UCSD-AML1 (cell line): ENCODE measurements at regions not wholly inside any gene's neighbourhood (a gene's known extent, or its start where the extent isn't known, plus 50 kb on each side); places are given as distances from the start of the nearest gene placed in this dataset.

ENCODE experiments used
- DNase-seq: peaks from one replicate; lab custom pipeline; 2025; ENCODE audit not compliant: unreplicated experiment; lab: John Stamatoyannopoulos, UW

DNA sequence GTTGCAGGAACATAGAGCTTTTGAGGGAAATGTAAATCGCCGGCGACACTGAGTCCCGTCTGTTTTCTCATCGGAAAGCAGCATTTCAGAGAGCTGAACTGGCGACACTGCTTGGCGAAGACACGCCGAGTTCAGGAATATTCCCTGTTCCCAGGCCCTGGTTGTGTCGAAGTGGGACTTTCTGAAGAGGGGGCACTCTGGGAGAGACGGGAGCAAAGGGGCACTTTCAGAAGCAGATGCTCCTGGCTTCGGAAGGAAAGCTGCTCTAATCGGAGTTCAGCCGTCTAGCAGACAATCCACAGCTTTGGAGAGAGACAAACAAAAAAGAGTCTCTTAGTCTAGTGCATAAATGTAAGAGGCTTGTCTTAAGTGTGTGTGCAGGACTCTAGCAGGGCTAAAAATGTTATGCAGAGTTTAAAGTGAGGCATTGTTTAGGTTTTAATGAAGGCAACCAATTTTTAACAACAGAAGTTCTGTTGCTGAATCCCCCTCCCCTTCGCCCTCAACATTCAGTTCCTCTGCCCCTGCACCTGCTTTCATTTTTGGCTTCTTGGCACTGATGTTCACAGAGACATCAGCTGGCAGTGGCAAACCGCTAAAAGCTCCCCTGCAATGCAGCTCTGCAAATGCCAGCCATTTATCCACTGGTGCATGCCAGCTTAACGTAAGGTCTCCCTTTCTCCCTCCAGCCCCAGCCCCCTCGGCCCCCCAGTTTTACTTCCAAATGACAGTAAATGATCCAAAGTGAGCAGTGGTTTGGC, 289.5 kb upstream of the MPDZ start:
- DNase-seq: no peak

DNA sequence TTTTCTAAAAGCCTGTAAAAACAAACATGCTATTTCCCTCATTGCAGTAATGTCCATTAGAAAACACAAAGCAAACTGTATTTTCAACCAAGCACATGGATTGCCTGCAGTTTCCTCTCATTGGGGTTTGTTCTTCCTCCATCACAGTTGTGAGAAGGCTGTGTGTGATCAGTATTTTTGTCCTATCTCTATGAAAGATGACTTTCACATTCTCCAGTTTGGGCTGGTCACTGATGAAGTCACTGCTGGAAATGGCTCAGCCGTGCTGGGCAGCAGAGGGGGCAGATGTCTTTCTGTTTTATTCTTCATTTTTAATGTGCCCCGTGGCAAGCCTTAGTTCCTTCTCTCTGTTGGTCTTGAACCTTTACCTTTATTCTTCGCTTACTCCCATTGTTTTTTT, 288.9 kb upstream of the MPDZ start:
- no peak for DNase-seq

DNA sequence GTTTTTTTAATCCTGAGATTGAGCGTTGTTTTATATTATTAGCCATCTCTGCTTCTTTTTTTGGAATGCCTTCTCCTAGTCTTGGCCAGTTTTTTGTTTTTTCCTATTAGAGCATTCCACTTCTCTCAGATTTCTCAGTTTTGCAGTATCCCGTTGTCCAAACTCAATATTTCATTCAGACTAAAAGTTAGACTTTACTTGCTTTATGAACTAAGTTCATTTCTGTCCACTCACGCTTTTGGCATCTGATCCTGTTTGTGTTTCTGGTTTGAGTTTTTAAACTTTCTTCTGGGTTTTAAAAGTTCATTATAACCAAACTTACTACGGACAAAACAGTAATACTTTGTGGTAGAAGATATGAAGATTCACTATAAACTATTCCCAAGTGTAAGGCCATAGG, 288.3 kb upstream of the MPDZ start:
- DNase-seq: no peak

DNA sequence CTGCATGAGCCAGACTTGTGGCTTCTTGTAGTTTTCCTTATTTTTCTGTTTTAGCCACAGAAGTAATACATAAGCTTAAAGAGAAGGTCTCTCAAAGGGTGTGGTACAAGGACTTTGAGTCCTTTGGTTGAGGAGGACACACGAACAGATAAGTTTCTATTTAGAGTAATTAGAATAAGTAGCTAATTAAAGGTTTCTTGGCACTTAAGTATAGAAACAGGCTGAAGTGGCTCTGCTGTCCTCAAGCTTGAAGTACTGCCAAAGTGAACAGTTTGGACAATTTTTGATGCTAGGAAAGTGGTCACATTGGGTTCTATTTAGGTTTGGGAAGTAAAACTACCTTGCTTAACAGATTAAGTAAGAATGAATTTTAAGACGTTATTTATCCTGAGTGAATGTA, 278.3 kb upstream of the MPDZ start:
- no peak for DNase-seq

DNA sequence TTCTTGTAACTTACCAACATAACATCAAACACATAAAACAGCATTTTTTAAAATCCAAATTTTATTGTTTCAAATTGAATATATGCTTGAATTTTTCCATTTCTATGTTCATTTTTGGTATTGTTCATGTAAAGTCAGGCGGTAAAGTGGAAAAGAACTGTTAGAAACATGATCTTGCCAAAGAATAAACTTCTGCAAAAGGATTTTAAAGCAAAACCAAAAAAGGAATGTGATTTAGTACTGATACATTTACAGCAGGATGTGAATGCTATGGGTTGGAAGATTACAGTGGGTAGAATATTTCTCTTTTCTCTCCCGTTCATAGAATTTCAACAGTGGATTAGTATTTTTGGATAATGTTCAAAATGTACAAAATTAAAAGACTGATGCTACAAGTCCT, 277.2 kb upstream of the MPDZ start:
- DNase-seq: no peak

DNA sequence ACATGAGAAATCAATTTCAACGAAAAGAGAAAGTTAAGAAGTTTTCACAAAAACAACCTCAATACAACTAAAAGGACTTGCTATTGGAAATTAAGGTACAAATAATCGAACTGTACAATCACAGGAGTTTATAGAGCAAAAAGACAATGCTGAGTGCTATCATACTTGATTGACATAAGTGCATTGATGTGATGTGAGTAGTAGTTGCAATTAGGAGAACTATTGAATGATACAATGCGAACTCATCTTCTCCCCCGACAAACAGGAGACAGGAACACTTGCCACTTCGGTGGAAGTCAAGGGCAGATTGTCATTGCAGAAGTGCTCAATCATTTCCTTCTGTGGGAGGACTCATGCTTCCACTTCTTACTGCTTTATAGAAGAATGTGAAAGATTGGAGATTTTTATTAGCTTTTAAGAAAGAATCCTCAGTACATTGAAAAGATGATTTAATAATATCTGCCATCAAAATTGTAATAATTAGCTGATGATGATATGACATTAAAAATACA, 276.6 kb upstream of the MPDZ start:
- no peak for DNase-seq

DNA sequence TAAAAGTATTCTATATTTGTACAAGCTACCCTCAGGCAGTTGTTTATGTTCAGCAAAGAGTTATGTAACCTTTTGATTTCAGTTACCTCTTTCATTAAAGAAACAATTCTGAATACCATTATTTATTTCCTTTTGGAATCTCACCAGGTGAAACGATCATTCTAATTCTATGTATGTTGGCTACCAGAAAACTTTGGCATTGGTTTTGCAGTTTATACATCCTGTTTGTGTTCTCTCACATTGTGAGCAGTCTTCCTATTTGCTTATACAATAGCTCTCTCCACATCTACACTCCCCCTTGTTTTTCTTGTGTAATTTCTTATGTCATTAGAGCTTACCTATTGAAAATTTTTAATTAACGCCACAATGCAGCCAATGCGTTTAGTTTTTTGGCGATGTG, 276.0 kb upstream of the MPDZ start:
- DNase-seq: no peak

DNA sequence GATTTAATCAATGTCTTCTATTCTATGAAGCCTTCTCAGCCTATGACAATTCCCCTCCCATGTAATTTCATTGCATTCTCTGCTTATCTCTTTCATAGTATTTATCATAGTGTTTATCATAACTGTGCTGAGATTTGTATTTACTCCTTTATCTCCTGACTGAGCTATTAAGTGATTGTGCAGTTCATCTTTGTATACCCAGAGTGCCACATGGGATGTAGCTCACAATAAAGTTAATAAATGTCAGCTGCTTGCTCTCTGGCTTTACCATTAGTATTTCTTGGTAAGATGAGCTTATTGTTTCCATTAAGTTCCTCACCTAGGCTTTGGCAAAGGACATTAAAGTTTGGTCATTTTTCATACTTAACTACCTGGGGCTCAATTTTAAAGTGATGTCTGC, 275.1 kb upstream of the MPDZ start:
- no peak for DNase-seq

DNA sequence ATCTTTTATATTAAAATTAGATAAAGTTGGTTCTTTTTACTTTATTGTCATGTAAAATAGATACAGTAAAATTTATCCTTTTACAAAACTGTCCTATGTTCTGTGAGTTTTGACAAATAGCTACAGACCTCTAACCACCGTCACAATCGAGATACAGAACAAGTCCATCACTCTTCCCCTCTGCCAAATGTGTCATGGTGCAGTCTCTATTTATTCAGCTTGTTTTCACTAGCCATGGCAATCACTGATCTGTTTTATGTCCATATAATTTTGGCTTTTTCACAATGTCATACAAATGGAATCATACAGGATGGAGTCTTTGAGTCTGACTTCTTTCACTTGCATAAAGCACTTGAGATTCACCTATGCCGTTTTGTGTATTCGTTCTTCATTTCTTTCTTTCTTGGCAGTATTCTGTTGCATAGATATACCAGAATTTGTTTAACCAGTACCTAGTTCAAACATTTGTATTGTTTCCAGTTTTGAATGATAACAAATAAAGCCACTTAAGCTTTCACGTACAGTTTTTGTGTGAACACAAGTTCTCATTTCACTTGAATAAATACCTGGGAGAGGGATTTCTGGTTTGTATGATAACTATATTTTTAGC, 273.2 kb upstream of the MPDZ start:
- no peak for DNase-seq

DNA sequence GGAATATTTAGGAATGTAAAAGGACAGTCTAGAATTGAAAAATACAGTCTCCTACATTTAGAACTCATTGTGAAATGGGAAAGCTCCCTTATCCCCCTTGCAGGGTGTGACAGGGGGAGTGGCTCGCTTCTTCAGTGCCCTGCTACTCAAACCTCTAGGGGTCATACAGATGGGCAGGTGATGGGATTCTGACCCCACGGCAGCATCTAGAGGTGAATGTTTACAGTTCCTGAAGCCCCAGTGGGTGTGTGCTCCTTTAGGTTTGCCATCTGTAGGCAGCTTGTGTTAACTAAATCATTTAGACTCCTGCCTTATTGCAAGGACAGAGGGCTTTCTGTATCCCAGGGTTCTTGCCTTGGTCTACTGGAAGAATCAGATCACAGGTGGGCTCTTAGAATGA, 271.0 kb upstream of the MPDZ start:
- DNase-seq: no peak

DNA sequence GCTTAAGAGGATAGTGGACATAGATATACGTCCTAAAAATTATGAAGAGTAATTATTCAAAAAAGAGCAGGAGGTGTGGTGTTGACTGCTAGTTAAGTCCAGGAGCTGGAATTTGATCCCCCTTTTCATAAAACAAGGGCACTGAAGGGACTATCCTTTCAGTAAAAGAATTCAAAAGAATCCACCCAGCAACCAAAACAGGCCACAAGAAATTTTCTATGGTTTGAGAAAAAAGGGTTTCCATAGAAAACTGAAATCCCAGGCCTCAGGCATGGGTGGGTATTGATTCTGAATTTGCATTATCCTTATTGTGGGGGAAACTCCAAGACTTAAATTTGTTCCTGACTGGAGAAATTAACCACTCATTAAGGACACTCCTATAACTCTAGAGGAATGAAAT, 269.0 kb upstream of the MPDZ start:
- DNase-seq: no peak

DNA sequence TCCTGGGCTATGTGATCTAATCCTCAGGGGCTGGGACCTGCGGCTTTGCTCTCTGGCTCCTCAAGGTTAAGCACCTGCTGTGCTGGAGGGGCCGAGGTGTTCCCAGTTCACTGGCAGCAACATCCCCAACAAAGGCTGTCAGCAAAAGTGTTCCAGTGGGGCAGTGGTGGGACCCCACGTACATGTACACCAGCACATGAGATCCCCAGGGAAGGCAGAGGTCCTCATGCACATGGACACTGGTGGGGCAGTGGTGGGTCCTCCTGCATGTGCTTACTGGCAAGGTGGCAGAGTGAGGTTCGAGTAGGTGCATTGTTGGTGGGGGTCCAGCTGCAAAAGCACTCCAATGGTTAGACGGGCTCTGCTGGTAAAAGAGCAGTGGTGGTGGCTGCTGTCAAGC, 255.6 kb upstream of the MPDZ start:
- no peak for DNase-seq

DNA sequence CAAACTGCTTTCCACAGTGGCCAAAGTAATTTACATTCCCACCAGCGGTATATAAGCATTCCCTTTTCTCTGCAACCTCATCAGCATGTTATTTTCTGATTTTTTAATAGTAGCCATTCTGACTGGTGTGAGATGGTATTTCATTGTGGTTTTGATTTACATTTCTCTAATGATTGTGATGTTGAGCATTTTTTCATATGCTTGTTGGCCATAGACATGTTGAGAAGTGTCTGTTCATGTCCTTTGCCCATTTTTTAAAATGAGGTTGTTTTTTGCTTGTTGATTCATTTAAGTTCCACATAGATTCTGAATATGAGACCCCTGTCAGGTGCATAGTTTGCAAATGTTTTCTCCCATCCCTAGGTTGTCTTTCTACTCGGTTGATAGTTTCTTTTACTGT, 254.5 kb upstream of the MPDZ start:
- no peak for DNase-seq

DNA sequence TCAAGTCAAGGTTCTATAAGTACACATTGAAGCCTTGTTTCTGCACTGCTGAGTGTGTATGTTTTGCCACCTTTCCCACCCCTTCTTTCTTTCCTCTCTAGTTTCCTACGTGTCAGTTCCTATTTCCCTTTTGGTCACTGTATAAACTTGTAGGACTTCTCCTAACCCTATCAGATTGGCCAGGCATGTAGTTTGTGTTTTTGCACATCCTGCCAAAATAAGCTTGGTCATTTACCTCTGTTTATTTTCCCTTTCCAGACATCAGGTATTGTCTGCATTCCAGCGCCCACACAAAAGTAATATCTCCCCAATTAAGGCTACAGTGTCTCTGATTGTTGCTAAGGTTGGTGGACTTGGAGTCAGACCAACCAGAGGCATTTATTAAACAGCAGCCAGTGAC, 252.9 kb upstream of the MPDZ start:
- no peak for DNase-seq

DNA sequence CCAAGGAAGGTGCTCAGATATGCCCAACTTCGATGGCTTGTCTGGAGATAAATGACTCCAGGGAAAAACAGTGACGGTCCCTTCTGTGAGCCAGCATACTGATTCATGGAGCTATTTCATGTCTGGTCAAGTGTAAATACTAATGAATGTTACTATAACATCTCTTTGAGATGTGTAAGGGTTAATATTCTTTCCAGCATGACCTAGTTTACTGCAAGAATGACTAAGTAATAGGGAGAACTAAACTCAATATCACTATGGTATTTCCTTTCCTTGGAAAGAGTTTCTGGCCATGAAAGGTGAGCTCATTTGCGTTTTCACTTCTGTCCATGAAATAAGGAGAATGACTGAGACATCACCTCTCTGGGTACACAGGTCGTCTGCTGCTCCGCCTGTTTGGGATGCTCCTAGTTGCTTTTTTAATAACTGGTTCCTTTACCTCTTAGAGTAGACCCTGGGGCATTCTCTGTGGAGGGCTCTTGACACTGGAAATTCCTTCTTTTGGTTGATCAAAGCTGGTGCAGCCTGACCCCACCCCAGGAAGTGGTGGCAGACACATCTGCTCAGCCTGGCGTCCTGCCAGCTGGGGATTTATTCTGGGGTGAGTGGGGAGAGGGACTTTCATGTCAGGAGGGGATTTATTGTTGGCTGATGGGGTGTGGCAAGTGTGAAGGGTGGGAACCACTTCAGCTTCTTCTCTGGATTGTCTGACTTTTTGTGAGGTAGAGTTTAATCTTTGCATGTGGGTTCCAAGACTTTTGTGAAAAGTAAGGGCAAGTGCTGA, 250.0 kb upstream of the MPDZ start:
- DNase-seq: no peak

DNA sequence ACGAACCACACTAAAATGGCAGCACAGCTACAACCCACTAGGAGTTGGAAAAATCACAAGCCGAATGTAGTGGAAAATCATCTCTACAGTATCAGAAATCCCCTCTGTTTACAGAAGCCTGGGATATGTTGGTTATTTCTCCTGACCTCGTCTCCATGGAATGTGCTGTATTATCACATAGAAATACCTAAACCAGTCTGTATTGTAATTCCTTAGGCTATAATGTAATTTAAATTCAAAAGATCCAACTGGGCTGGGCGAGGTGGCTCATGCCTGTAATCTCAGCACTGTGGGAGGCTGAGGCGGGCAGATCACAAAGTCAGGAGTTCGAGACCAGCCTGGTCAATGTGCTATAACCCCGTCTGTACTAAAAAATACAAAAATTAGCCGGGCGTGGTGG, 244.8 kb upstream of the MPDZ start:
- DNase-seq: no peak

DNA sequence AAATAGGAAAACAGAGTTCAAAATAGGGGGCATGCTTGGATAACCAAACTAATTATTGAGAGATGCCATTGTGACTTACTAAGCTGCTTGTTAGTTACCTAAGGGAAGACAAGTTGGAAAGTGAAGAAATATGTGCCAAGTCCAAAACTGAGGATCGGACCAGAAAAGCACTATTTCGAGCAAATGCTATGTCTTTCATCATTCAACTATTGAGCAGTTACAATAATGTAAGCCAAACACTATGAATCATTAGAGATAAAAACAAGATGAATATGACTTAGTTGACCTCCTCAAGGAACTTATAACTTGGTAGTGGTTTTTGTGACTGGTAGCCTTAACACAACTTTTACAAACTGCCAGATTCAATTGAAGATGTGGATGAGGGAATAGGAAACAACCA, 240.6 kb upstream of the MPDZ start:
- DNase-seq: no peak

DNA sequence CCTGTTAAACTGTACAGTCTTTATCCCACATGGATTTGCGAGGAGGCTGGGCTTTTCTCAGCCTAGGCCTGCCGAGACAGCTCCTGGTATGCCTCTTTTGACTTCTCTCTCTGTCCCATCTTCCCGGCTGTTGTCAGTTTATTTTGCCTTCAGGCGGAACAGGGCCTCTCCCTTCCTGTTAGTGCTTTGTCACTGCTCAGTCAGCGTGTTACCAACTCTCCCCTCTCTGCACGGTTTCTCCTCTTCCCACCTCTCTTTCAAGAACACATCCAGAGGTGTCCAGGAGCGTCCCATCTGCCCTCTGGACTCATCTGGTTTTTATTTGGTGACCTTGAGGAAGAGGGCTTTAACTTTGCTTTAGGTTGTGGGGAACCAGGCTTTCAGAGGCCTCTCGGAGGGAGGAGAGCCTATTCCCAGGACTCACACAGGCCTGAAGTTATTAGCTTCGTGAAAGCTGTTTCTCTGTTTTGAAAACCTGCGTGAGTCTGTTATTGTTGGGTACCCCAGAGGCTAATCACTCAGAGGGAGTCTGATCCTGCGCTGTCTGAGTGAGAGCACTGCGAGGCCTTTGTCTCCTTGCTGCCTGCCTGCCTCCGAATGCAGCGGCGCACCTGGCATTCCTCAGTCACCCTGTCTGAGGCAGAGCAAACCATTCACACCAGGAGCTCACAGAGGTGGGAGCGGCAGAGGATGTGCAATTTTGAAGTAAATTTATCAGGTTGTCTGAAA, 234.4 kb upstream of the MPDZ start:
- DNase-seq: no peak

DNA sequence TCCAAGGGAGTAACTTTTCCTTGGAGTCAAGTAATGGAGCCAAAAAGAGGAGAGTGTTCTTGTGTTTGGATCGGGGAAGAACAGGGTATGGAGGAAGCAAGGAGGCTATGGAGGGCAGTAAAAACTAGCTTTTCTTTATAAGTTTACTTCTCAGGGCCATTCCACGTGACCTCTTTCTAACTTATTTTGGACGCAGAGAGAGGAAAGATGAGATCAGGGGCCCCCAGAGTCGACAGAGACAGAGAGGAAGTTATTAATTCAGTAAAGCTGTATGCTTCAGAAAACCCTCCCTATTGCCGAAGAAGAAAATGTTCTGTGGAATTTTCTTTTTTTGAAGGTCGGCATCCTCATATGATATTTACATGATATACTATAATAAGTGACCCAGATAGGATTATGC, 233.8 kb upstream of the MPDZ start:
- no peak for DNase-seq

DNA sequence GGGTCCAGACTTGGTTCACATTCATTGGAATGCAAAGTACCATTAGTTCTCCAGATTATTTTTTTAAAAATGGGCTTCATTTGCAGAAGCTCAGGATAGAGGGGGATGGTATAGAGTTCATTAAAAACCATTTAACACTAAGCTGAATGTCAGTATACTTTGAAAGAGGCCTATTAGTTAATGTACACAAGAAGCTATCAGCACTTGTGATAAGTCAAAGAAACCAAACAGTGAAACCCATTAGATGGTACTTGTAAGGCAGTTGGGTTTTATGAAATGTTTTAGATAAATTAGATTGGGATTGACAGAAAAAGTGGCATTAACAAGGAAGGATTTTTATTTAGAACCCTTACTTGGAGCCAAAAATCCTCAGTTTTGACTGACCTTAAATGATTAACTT, 229.2 kb upstream of the MPDZ start:
- no peak for DNase-seq

DNA sequence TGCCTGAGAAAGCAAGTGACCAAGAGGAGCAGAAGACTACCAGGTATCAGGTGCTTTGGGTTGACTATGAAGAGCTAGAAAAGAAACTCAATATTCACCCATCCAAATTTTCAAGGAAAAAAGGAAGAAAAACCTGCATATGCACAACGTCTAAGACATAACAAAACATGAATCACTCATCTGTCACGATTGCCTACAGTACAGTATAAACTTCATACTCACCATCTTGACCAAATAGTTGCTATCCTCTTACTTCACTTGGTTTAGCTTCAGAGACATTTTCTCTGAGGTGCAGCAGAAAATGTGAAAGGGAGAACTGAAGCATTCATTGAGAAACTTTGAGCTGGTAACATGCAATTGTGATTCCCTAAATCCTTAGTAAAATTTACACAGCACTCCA, 228.6 kb upstream of the MPDZ start:
- DNase-seq: no peak

DNA sequence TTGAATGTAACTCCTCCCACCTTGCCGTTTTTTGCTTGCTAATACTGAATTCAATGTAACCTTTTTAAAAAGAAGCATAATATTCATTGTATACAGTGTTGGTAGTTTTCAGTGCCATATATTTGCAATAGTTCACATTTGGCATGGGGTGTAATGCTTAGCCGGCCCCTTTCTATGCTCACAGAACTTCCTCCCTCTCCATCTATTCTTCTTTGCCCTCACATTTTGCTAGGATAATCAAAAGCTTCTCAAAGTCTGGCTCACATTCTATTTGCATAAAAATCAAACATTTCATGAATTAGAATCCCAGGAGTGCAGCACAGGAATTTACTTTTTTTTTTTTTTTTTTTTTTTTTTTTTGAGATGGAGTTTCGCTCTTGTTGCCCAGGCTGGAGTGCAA, 226.3 kb upstream of the MPDZ start:
- no peak for DNase-seq
